GM12874 (cell line): ENCODE measurements at regions not wholly inside any gene's neighbourhood (a gene's known extent, or its start where the extent isn't known, plus 50 kb on each side); places are given as distances from the start of the nearest gene placed in this dataset.

ENCODE experiments used
- TF ChIP-seq, protein P1 (sequence below): IDR thresholded peaks from 2 replicates; pipeline ENCODE4 v1.5.1; 2011; ENCODE audit warnings: low read depth, mild to moderate bottlenecking, control low read depth, low read length, moderate library complexity; ENCODE audit not compliant: insufficient read depth

DNA sequence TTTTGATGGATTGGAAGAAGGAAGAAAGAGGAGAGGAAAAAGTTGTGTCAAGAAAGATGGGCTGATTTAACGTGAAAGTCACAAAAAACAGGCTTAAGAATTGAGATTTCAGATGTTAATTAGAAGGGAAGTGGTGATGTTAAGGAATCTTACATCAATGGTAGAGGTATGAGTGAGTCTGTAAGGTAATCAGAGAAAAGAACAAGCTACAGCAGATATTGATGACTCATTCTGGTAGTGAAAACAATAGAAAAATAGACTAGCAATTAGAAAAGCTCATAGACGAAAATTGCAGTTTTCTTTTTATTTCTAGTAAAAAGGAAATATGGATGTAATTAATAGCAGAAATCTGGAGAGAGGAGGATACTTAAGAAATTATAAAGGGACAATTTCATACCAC is 559.6 kb downstream of the MCTP2 start:
- TF ChIP-seq, protein P1, sequence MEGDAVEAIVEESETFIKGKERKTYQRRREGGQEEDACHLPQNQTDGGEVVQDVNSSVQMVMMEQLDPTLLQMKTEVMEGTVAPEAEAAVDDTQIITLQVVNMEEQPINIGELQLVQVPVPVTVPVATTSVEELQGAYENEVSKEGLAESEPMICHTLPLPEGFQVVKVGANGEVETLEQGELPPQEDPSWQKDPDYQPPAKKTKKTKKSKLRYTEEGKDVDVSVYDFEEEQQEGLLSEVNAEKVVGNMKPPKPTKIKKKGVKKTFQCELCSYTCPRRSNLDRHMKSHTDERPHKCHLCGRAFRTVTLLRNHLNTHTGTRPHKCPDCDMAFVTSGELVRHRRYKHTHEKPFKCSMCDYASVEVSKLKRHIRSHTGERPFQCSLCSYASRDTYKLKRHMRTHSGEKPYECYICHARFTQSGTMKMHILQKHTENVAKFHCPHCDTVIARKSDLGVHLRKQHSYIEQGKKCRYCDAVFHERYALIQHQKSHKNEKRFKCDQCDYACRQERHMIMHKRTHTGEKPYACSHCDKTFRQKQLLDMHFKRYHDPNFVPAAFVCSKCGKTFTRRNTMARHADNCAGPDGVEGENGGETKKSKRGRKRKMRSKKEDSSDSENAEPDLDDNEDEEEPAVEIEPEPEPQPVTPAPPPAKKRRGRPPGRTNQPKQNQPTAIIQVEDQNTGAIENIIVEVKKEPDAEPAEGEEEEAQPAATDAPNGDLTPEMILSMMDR, result no peak

DNA sequence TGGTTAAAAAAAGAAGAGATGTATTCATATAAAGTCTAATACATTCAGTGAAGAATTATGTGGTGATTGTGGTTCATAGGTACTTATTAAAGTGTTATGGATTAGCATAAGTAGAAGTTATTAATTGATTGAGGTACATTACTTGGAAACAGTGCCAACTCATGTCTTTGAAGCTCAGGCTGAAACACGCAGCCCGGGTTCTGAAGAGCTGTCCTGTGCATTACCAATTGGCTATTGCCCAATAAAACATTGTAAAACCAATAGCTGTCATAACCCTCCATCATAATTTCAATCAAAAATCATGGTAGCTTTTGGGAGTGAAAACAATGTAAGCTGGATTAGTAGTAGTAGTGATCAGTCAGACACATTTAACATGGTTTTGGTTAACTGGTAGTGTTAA is 560.1 kb downstream of the MCTP2 start:
- TF ChIP-seq, protein P1, result no peak

DNA sequence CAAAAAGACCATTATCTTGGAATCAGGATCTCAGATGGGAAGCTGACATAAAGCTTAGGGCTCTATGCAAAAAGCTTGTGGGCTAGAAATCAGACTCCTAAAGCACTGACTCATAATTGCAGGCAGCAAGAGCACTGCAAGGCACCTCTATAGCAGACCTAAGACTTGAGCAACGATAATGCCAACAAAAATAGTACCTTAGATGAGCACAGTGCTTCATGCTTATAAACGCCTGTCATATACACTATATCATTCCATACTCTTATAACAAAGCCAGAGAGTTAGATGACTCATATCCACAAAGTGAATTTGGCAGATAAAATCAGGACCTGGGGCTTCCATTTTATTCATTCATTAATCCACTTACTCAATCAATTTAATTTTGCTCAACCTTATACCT is 560.8 kb downstream of the MCTP2 start:
- TF ChIP-seq, protein P1, result no peak

DNA sequence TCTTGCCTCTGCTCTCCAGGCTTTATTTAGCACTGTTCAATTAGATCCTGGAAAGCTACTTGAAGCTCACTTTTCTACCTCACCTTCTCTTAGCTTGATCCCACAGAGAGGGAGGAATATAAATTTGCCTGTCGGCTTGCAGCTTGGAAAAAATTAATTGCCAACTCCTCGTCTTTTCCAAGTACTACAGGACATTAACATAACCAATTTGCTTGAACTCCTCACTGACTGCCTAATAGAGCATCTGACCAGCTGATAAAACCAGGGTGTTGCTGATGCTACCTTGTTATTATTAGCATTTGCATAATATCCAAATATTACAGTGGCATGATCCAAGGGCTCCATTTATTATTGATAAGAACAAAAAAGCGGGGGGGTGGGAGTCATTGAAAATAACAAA is 561.8 kb downstream of the MCTP2 start:
- TF ChIP-seq, protein P1, result no peak

DNA sequence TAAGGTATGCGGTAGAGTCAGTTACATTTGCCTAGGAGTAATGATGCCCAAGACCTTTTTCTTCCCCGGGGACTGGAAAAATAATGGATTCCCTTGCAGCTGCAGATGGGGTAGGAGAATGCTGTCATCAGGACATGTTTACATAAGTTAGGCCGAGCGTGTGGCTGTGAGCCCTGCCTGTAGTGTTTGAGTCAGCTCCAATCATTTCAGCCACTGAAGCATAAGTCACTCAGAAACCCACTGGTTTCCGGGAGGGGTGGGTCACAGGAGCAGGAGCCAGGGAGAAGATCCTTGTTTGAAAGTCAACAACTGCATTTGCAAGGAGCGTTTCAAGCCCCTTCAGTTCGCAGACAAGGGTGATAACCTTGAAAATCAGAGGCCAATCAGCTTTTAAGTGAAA is 562.3 kb downstream of the MCTP2 start:
- TF ChIP-seq, protein P1, result no peak

DNA sequence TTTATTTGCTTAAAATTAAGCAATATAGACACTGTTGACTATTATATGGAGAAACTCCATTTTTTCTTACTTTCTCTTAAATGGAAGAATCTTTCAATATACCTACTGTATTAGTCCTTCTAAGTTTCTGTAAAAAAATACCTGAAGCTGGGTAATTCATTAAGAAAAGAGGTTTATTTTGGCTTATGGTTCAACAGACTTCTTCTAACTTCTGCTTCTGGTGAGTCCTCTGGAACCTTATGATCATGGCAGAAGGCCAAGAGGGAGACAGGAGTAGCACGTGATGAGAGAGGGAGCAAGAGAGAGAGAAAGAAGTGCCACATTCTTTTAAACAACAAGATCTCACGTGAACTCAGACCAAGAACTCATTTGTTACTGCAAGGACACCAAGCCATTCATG is 573.3 kb downstream of the MCTP2 start:
- TF ChIP-seq, protein P1, result no peak

DNA sequence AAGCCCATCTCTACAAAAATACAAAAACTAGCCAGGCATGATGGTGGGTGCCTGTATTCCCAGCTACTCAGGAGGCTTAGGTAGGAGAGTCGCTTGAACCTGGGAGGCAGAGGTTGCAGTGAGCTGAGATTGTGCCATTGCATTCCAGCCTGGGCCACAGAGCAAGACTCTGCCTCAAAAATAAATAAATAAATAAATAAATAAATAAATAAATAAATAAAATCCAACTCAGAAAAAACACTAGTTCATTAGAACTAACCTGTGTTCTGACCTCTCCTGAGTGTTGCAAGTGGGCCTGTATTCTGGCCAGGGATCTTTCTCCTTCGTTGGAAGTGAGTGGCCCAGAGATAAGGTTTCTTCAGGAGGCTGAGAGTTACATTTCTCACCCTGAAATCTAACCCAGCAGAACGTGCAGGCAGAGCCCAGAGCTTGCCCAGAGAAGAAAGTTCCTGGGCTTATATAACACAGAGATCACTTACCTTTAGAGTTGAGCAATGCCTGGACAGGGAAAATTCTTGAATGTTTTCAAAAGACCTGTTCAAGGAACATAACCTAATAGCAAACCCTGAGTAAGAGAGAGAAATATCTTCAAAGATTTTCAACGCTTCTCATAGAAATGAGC is 583.9 kb downstream of the MCTP2 start:
- TF ChIP-seq, protein P1, result no peak
